ENCODE measurements at regions not wholly inside any gene's neighbourhood (a gene's known extent, or its start where the extent isn't known, plus 50 kb on each side); places are given as distances from the start of the nearest gene placed in this dataset.

- DNase-seq (ENCODE audit: low spot score) = no peak
These were observed 51.0 kb upstream of the ZNF516 start for GRCh38 chr18:76546088-76546435.

GRCh38 chr18:76545433-76546087, 50.5 kb upstream of the ZNF516 start:
- no peak for DNase-seq (ENCODE audit: low spot score)

- DNase-seq (ENCODE audit: low spot score) = no peak
These were observed 49.7 kb upstream of the ZNF516 start for GRCh38 chr18:76544511-76545345.

Data from pons (tissue), 1 donor.